ENCODE measurements at regions not wholly inside any gene's neighbourhood (a gene's known extent, or its start where the extent isn't known, plus 50 kb on each side); places are given as distances from the start of the nearest gene placed in this dataset.

DNA sequence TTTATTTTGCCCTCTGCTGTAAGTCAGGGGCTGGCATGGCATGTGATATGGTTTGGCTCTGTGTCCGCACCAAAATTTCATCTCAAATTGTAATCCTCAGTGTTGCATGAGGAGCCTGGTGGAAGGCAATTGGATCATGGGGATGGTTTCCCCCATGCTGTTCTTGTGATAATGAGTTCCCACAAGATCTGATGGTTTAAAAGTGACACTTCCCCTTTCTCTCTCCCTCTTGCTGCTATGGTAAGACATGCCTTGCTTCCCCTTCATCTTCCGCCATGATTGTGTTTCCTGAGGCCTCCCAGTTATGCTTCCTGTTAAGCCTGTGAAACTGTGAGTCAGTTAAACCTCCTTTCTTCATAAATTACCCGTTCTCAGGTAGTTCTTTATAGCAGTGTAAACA lies 72.0 kb upstream of the MSX1 start:
- TF ChIP-seq, protein P1, sequence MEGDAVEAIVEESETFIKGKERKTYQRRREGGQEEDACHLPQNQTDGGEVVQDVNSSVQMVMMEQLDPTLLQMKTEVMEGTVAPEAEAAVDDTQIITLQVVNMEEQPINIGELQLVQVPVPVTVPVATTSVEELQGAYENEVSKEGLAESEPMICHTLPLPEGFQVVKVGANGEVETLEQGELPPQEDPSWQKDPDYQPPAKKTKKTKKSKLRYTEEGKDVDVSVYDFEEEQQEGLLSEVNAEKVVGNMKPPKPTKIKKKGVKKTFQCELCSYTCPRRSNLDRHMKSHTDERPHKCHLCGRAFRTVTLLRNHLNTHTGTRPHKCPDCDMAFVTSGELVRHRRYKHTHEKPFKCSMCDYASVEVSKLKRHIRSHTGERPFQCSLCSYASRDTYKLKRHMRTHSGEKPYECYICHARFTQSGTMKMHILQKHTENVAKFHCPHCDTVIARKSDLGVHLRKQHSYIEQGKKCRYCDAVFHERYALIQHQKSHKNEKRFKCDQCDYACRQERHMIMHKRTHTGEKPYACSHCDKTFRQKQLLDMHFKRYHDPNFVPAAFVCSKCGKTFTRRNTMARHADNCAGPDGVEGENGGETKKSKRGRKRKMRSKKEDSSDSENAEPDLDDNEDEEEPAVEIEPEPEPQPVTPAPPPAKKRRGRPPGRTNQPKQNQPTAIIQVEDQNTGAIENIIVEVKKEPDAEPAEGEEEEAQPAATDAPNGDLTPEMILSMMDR (IDR thresholded peaks at IDR 0.05): no peak
- no peak for TF ChIP-seq POLR2AphosphoS5 (IDR thresholded peaks at IDR 0.05; ENCODE audit: insufficient read depth in 1 of 2, low read depth in 1 of 2)
- TF ChIP-seq POLR2A (IDR thresholded peaks at IDR 0.05): no peak
- no peaks in the 10 kb centered on the region for H3K36me3 ChIP-seq
- H3K4me3 ChIP-seq: no peak overlapping the region
- peaks cover 13% of the 10 kb centered on the region for H3K4me1 ChIP-seq
- intact Hi-C loops (cut with DNase I): no loop called here
- no peak overlapping the region for H3K27ac ChIP-seq
- DNase-seq (ENCODE audit: extremely low spot score in 2 of 2): no peak
- no peaks in the 10 kb centered on the region for H3K27me3 ChIP-seq
- H3K9me3 ChIP-seq: no peaks in the 10 kb centered on the region

DNA sequence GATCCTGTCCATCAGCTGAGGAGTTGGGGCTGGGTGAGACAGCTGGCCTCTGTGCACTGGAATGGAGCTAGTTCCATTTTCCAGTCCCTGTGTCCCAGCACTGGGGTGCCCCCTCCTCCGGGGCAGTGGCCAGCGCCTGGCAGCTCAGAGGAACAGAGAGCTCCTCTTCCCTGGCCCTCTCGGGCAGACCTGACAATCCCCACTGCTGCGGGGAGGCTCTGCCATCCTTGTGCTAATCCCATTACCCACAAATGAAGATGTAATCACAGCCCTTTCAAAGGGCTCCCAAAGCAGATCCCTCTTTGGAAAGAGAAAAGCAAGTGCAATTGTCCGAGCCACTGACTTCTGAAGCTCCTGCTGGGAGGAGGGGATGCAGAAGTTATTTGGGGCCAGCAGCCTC lies 75.1 kb upstream of the MSX1 start:
- no peak overlapping the region for H3K27ac ChIP-seq
- no peaks in the 10 kb centered on the region for H3K27me3 ChIP-seq
- TF ChIP-seq POLR2A (IDR thresholded peaks at IDR 0.05) (no peak), POLR2AphosphoS5 (IDR thresholded peaks at IDR 0.05; ENCODE audit: insufficient read depth in 1 of 2, low read depth in 1 of 2) (no peak)
- no peaks in the 10 kb centered on the region for H3K36me3 ChIP-seq
- peaks cover 12% of the 10 kb centered on the region for H3K4me1 ChIP-seq
- no peak for DNase-seq (ENCODE audit: extremely low spot score in 2 of 2)
- intact Hi-C loops (cut with DNase I): no loop called here
- no peak overlapping the region for H3K4me3 ChIP-seq
- no peaks in the 10 kb centered on the region for H3K9me3 ChIP-seq

DNA sequence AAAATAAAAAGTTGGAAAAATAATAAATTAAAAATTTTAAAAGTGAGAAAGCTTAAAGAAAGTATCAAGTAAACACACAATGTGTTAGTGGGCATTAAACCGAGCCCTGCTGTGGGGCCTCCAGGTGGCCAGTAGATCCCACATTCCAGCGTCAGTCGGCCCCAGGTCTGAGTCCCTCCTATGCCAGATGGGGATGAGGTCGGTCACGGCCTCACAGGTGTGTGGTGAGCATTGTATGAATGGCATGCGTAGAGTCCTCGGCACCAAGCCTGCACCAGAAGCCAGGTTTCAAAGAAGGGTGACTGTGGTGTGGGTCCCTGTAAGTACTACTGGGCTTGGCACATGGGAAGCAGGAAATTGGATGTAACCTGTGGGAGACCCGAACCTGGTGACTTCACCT lies 75.6 kb upstream of the MSX1 start:
- Histone ChIP-seq H3K27ac (no peak overlapping the region), H3K4me3 (no peak overlapping the region), H3K9me3 (no peaks in the 10 kb centered on the region), H3K4me1 (peaks cover 12% of the 10 kb centered on the region), H3K36me3 (no peaks in the 10 kb centered on the region), H3K27me3 (no peaks in the 10 kb centered on the region)
- TF ChIP-seq, protein P1 (IDR thresholded peaks at IDR 0.05): no peak
- no peak for TF ChIP-seq POLR2AphosphoS5 (IDR thresholded peaks at IDR 0.05; ENCODE audit: insufficient read depth in 1 of 2, low read depth in 1 of 2)
- no peak for TF ChIP-seq POLR2A (IDR thresholded peaks at IDR 0.05)
- DNase-seq (ENCODE audit: extremely low spot score in 2 of 2): no peak
- intact Hi-C loops (cut with DNase I): no loop called here

DNA sequence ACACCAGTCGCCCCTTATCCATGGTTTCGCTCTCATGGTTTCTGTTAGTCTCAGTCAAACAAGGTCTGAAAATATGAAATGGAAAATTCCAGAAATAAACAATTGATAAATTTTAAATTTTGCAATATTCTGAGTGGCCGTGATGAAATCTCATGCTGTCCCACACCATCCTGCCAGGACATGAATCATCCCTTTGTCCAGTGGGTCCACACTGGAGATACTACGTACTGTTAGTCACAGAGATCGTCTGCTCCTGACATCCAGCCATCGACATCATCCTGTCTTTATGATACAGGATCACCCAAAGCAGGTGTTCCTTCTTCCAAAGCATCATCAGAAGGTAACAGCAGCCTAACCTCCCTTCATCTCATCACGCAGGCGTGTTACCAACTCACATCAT lies 76.5 kb upstream of the MSX1 start:
- Histone ChIP-seq H3K4me1 (peaks cover 12% of the 10 kb centered on the region), H3K27me3 (no peaks in the 10 kb centered on the region), H3K9me3 (no peaks in the 10 kb centered on the region), H3K27ac (peak overlapping the region; percentile 44), H3K4me3 (no peak overlapping the region), H3K36me3 (no peaks in the 10 kb centered on the region)
- intact Hi-C loops (cut with DNase I): no loop called here
- no peak for DNase-seq (ENCODE audit: extremely low spot score in 2 of 2)
- TF ChIP-seq POLR2A (IDR thresholded peaks at IDR 0.05): no peak
- no peak for TF ChIP-seq POLR2AphosphoS5 (IDR thresholded peaks at IDR 0.05; ENCODE audit: insufficient read depth in 1 of 2, low read depth in 1 of 2)

DNA sequence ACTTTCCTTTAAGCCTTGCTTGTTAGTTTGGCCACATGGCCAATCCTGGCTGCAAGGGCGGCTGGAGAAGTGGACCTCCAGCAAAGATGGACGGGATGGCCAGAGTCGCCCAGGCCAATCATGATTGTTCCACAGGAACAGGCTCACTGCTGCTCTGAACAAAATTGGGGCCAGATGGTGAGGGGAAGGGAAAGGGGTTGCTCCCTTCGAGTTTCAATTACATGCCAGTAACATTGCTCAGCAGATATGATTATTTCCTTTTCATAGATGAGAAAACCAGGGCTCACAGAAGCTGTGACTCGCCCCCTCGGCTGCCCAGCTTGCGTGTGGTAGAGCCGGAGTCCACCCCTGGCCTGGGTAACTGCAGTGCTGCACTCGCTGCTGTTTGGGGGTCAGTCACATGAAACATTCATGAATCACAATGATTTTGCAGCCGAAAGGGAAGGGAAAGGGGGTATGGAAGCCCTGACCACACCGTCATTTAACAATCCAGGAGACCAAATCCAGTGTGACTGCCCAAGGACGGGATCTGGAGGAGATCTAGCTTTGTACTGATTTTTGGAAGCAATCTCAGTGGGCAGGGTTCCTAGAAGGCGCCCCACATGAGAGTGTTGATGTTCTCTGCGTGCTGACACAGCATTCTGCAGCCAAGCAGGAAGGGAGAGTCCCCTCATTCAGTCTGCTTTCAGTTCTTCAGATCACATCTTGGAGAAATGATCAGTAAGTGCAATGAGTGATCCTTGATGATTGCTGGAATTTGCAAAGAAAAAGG lies 77.3 kb upstream of the MSX1 start:
- intact Hi-C loops (cut with DNase I): no loop called here
- Histone ChIP-seq H3K4me3 (no peak overlapping the region), H3K27ac (peak overlapping the region; percentile 44), H3K4me1 (peaks cover 12% of the 10 kb centered on the region), H3K36me3 (no peaks in the 10 kb centered on the region), H3K27me3 (no peaks in the 10 kb centered on the region), H3K9me3 (no peaks in the 10 kb centered on the region)
- TF ChIP-seq POLR2AphosphoS5 (IDR thresholded peaks at IDR 0.05; ENCODE audit: insufficient read depth in 1 of 2, low read depth in 1 of 2) (no peak), POLR2A (IDR thresholded peaks at IDR 0.05) (no peak)
- TF ChIP-seq, protein P1 (IDR thresholded peaks at IDR 0.05): no peak
- DNase-seq (ENCODE audit: extremely low spot score in 2 of 2): no peak

DNA sequence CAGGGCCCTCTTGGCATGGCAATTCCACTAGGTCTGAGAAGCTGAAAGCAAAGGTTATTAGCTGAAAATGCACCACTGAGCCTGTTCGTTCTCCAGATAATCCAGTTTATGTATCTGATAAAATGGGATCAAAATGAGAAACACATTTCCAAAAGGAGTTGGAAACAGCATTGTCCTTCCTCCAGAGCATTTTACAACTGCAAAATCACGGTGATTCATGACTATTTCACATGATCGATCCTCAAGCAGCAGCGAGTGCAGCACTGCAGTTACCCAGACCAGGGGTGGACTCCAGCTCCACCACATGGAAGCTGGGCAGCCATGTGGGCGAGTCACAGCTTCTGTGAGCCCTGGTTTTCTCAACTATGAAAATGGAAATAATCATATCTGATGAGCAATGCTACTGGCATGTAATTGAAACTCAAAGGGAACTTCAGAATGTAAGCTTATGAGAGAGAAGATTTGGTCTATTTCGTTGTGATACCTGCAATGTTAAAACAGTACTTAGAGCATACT lies 78.7 kb upstream of the MSX1 start:
- intact Hi-C loops (cut with DNase I): no loop called here
- no peak for DNase-seq (ENCODE audit: extremely low spot score in 2 of 2)
- H3K27ac ChIP-seq: peak overlapping the region; percentile 26

More for the DNA sequence above, 78.7 kb upstream of the MSX1 start:
- Histone ChIP-seq H3K9me3 (no peaks in the 10 kb centered on the region), H3K27me3 (no peaks in the 10 kb centered on the region), H3K36me3 (no peaks in the 10 kb centered on the region), H3K4me3 (no peak overlapping the region), H3K4me1 (peaks cover 12% of the 10 kb centered on the region)
- TF ChIP-seq POLR2AphosphoS5 (IDR thresholded peaks at IDR 0.05; ENCODE audit: insufficient read depth in 1 of 2, low read depth in 1 of 2) (peak in 1 of 2 donors; percentile 57), POLR2A (IDR thresholded peaks at IDR 0.05) (no peak)
- TF ChIP-seq, protein P1 (IDR thresholded peaks at IDR 0.05): no peak

Data from vagina (tissue), 2 donors.